Left lobe of liver (tissue), 2 donors: ENCODE measurements at regions not wholly inside any gene's neighbourhood (a gene's known extent, or its start where the extent isn't known, plus 50 kb on each side); places are given as distances from the start of the nearest gene placed in this dataset.

ENCODE experiments used
- ATAC-seq: fragments of 200-7000 bp; cut with Tn5 transposase; one replicate; pipeline ENCODE4 v1.9.1; 2020; ENCODE audit warnings: mild to moderate bottlenecking, moderate library complexity
- DNase-seq: peaks from one replicate; pipeline ENCODE4 v3.0.0-alpha.2; 2020; ENCODE audit warnings: low spot score
- donor health status: DM: no; HTN: no; CAD: no; lungs with moderate emphysema.
- donor health status: DM: no; HTN: yes; CAD: no.

DNA sequence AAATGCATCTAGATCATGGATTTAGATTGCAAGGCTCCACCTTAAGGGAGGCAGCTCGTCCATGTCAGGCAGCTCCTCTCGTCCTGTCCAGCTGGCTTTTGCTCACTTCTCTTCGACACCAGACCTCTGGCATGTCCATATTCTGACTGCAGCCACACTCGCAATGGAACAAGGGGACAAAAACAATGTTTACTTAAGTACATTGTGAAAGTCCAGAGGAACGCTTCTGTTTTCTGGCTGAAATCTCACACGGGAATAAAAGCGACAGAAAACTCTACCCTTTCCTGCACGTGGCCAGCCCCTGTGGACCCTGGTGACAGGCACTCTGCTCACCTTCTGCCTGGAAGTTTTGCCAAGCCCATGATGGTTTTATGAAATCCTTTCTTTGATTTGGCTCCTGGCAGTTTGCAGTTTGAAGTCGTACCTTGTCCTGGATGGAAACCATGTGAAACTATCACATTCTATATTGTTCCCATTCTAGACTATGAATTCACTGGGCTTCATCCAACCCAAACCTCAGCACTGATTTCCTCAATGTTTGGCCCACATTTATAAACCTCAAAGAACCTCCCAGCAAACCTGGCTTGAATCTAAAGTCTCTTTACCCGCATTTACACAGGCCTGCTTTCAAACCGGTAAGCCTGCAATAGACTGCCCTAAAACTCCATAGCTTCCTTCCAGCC is 134.3 kb upstream of the PIEZO2 start:
- ATAC-seq (peak; percentile 92), DNase-seq (peak; percentile 92)

DNA sequence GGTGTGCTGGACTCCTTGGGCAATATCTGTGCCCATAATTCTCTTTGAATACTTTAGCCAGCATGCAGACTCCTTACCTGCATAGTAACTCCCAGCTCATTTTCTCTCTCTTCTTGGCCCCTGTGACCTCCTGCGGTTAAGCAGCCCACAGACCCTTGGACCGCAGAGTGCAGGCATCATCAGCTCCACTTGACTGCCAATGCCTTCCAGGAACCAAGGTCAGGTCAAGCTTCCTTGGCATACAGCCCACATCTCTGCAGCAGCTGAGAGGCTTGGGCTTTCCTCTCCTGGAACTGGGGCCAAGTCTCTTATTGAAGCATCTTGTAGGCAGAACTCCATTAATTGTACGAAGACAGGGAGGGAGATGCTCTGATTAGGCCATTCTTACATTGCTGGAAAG is 130.1 kb upstream of the PIEZO2 start:
- ATAC-seq, result peak; percentile 13
- peak; percentile 71 for DNase-seq

DNA sequence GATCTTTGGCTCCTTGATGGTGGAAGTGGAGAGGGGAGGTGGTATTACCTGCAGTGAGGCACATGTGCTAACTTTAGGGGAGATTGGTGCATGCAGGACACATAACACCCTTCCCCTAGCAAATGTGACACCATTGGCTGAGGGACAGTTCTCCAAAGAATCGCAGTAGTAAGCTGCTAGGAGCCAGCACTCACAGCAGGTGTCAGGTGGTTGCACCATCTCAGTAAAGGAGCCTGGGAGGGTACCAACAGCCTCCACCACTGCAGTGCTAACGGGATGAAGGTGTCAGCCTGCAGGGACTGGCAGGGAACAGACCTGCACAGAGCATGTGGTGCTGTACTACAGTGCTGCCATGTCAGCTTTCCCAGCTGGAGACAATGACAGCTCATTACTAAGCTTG is 127.3 kb upstream of the PIEZO2 start:
- ATAC-seq, result no peak
- DNase-seq, result no peak

DNA sequence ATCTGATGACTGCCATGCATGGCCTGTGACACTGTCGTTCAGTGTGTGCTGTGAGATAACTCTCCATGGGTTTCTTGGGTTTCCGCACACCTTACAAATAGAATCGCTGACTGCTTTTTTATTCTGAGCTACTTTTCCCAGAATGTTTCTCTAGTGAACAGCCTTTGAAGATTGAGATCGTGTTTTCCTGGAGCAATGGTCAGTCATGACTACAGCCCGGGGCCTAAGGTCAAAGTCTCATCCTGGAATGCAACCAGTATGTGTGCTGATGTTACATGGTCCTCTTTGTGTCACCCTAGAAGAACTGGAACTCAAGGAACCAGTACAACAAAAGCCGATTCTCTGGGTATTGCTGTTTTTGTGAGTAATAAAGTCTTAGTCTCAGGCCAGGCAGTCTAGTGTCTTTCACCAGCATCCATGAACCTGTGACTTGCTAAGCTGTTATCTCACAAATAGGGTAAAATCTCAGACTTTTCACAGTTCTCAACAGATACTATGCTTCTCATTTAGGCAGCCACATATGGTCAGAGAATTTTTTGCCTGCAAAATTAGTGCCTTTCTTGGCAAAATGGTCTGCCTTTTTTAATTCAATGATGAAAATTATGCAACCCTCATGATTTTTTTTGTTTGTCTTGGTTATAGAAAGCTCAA is 124.9 kb upstream of the PIEZO2 start:
- peak; percentile 64 for DNase-seq
- peak; percentile 92 for ATAC-seq

DNA sequence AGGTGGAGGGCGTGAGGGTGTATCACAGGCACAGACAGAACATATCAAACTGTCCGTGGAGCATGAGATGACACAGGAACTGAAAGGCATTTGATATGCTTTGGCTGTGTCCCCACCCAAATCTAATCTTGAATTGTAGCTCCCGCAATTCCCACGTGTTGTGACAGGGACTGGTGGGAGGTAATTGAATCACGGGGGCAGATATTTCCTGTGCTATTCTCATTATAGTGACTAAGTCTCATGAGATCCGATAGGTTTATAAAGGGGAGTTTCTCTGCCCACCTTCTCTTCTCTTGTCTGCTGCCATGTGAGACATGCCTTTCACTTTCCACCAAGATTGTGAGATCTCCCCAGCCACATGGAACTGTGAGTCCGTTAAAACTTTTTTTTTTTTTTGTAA is 123.1 kb upstream of the PIEZO2 start:
- DNase-seq (no peak), ATAC-seq (no peak)

DNA sequence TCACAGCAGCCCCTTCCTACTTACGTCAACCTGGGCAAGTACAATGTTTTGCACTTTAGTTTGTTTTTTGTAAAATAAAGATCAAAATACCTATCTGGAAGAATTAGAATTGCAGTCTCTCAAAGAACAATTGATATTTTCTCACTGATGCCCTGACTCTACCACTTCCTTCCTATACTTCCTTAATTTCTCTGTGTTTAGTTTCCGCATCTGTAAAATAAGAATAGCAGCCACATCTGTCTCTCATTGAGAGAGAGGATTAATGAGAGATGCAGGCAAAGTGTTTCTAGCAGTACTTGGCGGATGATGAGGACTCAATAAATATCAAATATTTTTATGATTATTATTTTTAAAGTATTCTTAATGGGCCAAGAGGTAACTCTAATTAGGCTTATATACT is 122.6 kb upstream of the PIEZO2 start:
- DNase-seq (no peak), ATAC-seq (no peak)

DNA sequence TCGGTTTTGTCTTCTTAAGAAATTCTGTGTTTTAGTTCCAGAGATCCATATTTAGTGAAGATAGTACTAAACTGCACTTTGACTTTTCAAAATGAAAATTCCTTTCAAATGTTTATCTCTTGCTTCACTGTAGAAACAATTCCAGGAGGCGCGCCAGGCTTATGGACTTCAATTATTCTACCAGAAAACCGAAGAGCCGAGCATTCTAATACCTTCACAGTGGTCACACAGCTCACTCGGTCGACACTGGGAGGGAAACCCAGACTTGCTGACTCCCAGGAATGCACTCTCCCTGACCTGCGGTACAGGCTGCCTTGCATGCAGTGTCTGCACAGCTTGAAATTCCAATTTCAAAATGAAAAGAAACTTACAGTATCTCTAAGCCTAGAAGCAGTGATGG is 119.9 kb upstream of the PIEZO2 start:
- peak; percentile 17 for ATAC-seq
- DNase-seq, result no peak

DNA sequence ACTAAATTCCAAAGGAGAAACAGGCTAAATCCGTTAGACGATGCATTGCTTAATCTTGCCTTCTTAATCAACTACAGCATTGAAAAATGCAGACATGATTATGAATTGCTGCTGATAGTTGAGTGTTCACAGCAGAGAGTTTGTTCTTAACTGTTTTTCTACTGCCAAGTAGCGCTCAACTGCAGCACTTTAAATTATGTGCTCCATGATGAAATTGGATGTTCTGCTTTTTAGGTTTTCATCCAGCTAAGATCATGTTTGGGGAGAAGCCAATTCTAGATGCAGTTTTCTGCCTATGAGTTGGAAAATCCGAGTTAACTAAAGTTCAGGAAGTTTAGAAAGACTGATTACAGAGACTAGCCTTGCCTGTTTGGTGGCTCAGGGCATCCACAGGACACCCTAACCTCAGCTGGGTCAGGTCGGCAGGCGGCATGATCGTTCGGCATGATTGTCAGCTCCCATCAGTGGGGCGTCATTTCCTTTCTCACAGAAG is 119.4 kb upstream of the PIEZO2 start:
- ATAC-seq (peak; percentile 62), DNase-seq (no peak)

DNA sequence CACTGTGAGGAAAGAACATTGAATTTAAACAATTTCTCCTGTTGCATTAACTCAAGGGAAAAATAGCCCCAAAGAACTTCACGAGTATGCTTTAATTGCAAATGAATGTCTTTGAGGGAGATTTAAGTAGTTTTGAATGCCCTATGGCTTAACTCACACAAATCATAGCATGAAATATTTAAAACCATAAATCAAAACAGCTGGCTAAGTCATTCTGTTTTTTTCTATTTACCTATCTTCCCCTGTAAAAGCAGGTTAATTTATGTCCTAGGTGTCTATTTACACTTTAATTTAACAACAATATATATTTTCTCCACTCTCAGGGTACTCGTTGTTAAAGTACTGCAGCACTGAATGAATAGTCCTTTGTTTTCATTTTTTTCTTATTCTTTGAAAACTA is 118.8 kb upstream of the PIEZO2 start:
- no peak for DNase-seq
- no peak for ATAC-seq

DNA sequence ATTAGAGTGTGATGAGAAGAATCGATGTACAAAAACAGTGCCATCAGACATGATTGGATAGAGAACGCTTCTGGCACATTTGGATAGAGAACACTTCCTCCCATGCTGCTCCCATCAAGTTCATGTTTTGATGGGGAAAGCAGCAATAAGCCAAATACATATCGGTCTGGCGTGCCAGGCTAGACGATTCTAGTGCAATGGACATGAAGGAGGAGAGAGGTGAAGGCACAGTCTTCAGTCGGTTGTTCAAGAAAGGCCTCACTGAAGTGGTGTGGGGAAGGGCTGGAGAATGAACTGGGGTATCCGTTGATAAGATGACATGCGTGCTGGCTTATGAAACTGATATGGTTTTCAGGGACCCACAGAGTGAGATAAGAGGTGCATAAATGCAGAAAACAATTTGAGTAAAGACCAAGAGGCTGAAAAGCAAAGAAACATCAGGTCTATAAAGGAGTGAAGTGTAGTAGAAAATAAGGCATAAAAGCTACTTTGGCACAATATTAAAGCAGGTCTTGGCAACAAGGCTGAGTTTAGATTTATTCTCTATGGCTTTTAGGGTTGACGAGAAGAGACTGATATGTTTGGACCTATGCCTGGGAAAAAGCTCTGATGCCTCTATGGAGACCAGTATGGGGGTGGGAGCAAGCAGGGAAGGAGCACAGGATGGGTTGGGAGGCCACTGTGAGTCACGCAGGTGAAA is 117.6 kb upstream of the PIEZO2 start:
- DNase-seq (no peak), ATAC-seq (no peak)

DNA sequence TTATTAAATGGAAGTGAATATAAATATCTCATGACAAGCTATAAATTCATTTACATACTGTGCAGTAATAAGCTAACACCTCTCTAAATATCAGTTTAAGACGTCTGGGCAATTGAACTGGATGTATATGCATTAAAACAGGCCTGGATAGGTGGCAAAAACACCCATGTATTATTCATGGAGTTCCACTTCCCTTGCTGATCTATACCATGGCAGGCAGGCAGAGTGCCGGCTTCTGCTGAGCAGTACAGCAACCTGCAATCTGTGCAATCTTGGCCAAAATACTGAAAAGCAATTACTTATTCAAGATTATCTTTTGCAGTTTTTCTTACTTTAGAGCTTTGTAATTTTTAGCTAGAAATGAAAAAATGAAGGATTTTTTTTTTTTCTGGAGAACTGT is 112.1 kb upstream of the PIEZO2 start:
- ATAC-seq, result no peak

DNA sequence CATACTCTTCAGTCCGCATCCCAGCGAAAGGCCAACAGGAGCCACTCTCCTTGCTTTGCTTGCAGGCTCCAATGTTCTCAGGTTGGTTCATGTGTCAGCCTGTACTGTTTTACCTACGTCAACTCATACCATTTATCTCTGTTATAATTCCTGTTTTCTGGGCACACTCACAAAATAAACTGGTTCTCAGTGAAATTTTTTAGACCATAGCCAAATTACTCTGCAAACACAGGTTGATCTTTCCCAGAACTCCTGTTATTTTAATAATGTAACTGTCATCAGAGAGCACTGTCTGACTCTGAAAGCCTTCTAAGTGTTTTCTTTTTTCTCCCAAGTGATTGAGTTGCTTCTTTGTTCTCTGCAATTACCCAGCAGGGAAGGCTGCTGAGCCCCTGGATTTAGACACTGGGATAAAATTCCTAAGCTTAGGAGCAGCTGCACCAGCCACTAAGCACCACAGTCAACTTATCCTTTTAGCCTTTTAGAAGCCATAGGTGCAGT is 111.6 kb upstream of the PIEZO2 start:
- DNase-seq (no peak), ATAC-seq (peak; percentile 76)

More for the DNA sequence above, 112.1 kb upstream of the PIEZO2 start:
- no peak for DNase-seq

DNA sequence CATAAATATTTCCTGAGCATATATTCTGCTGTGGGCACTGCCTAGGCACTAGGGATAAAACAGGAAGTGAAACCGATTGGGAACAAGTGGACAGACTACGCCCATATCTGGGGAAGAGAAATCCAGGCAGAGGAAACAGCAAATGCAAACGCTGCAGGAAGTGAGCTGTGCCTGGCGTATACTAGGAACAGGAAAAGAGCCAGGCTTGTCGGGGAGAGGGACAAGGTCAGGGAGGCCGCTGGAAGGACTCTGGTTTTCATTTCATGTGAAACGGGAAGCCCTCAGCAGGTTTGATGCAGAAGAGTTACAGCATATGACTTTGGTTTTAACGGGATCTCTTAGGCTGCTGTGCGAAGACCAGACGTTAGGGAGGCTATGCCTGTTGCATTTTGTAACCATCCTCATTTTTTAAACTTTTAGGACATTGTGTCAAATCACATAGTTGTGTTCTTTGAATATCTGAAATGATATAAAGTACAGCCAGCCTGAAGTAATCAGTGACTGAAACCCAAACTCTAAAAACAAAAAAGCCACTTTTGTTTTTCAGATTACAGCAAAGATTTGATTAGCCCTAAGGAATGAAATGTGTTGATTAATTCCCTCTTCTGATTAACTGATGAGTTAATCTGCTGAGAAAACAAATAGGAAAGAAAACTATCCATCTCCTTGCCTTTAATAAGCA is 110.2 kb upstream of the PIEZO2 start:
- ATAC-seq (peak; percentile 87), DNase-seq (peak; percentile 57)

DNA sequence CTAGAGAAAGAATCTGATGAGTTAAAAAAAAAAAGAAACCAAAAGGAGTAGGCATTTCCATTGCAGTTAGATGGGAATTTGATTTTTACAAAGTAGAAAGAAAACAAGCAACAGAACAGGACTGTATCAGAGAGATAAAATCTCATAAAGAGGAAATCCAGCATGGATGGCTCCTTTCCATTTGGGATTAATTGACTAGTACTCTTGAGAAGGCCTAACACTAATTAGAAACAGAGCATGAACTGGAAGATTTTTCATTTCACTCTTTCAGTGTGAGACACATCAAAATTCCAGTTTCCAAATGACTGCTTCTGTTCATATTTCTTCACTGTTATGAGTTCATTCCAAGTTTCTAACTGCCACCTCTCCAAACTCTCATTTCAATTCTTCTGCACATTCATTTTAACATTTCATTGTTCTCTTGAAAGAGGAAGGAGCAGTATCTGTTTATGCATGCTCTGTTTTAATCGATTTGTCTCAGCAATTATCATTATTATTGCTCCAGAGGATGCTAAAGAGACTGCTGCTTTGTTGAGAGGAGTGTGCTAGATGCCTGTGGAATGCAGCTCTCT is 108.8 kb upstream of the PIEZO2 start:
- DNase-seq (no peak), ATAC-seq (no peak)

DNA sequence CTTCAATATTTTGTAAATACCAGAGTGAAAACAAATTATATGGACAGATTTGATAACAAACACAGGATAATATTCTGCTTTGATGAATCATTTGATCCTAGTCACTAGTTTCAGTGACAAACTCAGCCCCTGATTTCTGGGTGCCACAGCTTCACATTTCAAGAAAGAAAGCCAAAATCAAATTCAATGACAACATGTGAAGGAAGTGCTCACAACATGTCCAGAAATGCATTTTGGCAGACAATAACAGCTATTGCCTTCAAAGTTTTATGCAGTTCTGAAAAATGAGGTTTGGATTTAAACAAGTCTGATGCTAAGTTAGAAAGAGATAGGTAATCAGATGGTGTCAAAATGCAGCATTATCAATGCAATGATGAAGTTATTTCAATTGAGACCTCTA is 106.9 kb upstream of the PIEZO2 start:
- DNase-seq, result no peak
- no peak for ATAC-seq

DNA sequence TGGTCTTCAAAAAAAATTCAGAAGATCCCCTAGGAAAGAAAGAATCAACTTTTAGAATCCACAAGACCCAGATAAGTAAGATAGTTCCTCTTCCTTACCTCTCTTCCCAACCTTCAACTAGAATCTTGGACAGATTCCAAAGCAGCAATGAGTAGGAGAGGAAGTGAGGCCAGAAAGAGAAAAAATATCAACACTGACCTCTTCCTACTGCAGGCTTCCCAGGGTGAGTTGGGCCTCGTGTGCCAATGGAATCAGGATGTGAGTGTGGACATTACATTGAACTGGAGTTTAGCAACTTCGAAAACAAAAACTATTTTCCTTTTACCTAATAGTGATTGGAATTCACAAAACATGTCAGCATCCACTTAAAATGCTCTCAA is 102.5 kb upstream of the PIEZO2 start:
- DNase-seq (no peak), ATAC-seq (peak; percentile 66)

DNA sequence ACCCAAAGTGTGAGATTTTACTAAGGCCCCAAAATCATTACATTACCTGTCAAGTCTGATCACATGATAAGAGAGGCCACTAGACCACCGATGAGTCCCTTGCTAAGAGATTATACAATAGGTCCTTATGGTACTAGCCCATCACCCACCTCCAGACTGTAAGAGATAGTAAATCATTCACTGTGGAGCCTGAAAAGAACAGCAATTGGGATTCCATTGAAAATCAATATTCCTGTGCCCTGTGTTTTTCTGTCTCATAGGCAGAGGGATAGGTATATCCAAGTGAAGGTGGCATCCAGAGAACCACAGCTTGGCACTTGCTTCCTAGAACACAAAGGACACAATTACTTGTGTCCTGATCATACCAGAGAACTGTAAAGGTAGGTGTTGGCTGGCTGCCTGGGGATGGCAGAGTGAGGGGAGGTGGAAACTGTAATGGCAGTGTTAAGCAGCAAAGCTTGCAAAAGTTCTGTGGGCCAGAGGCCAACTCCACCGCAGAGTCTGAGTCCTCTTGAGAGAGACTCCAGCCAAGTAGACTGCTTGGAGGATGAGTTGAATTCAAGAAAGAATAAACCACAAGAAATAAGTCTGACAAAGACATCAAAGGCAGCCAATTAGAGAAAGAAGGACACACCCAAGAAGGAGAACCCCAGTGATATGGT is 102.0 kb upstream of the PIEZO2 start:
- DNase-seq (no peak), ATAC-seq (peak; percentile 40)

DNA sequence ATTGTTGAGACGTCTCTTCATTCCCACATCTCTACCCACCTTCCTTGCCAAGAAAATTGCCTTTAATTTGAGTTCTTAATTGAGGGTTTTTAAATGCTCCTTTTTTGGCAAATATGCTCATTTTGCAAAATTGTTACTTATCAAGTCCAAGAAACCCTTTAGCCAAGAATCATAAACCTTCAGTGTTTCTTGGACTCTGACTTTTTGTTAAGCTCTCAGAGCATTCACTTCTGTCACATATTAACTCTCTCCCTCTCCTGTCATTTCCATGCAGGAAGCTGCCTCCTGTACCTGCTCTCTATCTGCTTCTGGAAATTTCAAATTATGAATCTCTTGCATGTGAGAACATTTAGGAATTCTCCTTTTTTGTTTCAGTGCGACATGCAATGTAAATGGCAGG is 100.0 kb upstream of the PIEZO2 start:
- ATAC-seq (no peak), DNase-seq (no peak)

DNA sequence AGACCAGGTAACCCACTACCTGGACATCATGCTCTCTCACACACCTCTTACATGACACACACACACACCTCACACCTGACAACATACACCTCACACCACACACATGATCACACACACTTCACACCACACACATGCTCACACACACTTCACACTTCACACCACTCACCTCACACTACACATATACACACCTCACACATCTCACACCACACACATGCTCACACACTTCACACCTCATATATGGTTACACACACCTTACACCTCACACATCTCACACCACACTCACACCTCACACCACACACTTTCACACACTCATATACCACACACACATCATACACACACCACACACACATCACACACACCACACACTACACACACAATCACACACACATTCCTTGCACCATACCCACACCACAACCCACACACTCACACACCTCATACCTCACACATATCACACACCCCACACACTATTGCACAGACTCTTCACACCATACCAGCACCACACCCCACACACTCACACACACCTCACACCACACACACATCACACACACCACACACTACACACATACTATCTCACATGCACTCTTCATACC is 98.1 kb upstream of the PIEZO2 start:
- DNase-seq (no peak), ATAC-seq (no peak)
